Activated naive CD4-positive, alpha-beta T cell treated with anti-CD3 and anti-CD28 coated beads, Interleukin-2, amount 50 U/mL, for 24 hours (primary cell): ENCODE measurements at regions not wholly inside any gene's neighbourhood (a gene's known extent, or its start where the extent isn't known, plus 50 kb on each side); places are given as distances from the start of the nearest gene placed in this dataset.
"Not testable (repeated sequence)": the region's sequence is repeated elsewhere in the genome, so short reads cannot be mapped to it uniquely, and the experiment has no call there.

Source experiments
- H3K27ac Mint-ChIP-seq: one replicate; pipeline ENCODE4 v1.8.0; 2021; ENCODE audit warnings: mild to moderate bottlenecking, mixed read lengths
- H3K27me3 Mint-ChIP-seq: one replicate; pipeline ENCODE4 v1.8.0; 2021; ENCODE audit warnings: mixed read lengths
- H3K36me3 Mint-ChIP-seq: one replicate; pipeline ENCODE4 v1.8.0; 2021; ENCODE audit warnings: mixed read lengths
- H3K4me1 Mint-ChIP-seq: one replicate; pipeline ENCODE4 v1.8.0; 2021; ENCODE audit warnings: mixed read lengths
- H3K4me3 Mint-ChIP-seq: one replicate; pipeline ENCODE4 v1.8.0; 2021; ENCODE audit warnings: mild to moderate bottlenecking, mixed read lengths
- H3K9me3 Mint-ChIP-seq: one replicate; pipeline ENCODE4 v1.8.0; 2021; ENCODE audit warnings: mixed read lengths

GRCh38 chr10:60532696-60533468, 143.2 kb upstream of the ANK3 start:
- peaks cover 27% of the 10 kb centered on the region for H3K4me1 Mint-ChIP-seq
- peaks cover 2% of the 10 kb centered on the region for H3K36me3 Mint-ChIP-seq
- no peaks in the 10 kb centered on the region for H3K9me3 Mint-ChIP-seq
- no peaks in the 10 kb centered on the region for H3K27me3 Mint-ChIP-seq
- no peak overlapping the region for H3K4me3 Mint-ChIP-seq
- H3K27ac Mint-ChIP-seq, result peak overlapping the region; percentile 19

DNA sequence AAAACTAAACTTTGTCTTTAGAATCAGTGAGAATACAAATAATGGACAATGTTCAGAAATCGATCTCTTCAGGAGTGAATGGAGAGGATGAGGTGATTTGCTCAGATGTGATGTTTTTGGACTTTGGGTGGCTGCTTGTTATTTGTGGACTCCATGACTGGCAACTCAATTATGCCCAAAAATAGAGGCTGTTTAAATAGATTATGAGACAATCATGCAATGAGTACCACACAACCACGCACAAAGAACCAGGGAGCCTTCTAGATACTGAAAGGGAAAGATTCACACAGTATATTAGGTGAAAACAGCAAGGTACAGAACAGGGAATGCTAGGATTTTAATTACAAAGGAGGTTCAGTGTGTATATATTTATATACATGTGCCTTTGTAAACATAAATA, 141.3 kb upstream of the ANK3 start:
- Mint-ChIP-seq H3K4me3 (no peak overlapping the region), H3K27me3 (no peaks in the 10 kb centered on the region), H3K36me3 (no peaks in the 10 kb centered on the region), H3K27ac (no peak overlapping the region), H3K4me1 (peaks cover 8% of the 10 kb centered on the region), H3K9me3 (no peaks in the 10 kb centered on the region)

- Mint-ChIP-seq H3K36me3 (peaks cover 7% of the 10 kb centered on the region), H3K4me1 (peaks cover 5% of the 10 kb centered on the region), H3K27me3 (no peaks in the 10 kb centered on the region), H3K4me3 (no peak overlapping the region), H3K27ac (no peak overlapping the region), H3K9me3 (no peaks in the 10 kb centered on the region)
Measured at GRCh38 chr10:60527676-60528075, 138.0 kb upstream of the ANK3 start.

DNA sequence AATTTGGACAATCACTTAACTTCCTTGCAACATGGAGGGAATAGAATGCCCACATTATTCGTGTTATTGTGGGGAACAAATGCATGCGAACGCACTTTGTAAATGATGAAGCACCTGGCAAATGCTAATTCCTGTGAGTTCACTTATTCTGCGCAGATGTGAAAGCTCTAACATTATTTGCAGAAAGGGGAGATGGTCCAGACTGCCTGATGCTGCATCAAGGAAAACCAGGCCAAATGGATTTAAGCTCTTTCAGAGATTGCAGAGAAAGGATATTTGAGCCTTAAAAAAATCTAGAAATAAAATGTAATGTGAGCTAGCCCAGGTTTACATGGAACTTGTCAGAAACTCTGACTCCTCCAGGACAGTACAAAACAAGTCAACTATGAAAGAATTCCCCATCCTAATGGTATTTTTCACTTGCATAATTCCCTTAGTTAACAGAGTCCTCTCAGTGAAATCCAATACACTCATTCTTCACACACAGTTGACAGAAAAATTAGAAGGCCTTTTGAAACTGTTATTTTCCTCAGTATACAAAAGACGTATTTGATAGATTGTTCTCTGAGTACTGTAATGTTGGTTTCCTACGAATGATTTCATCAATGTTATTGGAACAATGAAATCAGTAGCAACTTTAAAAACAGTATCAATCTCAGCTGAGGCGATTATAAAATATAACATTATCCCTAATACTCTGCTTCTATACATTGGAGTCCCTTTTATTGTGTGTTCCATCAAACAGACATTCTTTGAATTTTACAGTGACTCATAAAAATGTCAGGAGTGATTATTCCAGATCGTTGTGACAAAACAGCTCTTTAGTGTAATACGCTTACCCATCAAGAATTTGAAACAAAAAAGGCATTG, 136.3 kb upstream of the ANK3 start:
- Mint-ChIP-seq H3K4me3 (no peak overlapping the region), H3K9me3 (no peaks in the 10 kb centered on the region), H3K27me3 (no peaks in the 10 kb centered on the region), H3K4me1 (peaks cover 18% of the 10 kb centered on the region), H3K36me3 (peaks cover 7% of the 10 kb centered on the region), H3K27ac (no peak overlapping the region)

- H3K27ac Mint-ChIP-seq, result no peak overlapping the region
- no peak overlapping the region for H3K4me3 Mint-ChIP-seq
- peaks cover 7% of the 10 kb centered on the region for H3K36me3 Mint-ChIP-seq
- H3K9me3 Mint-ChIP-seq, result no peaks in the 10 kb centered on the region
- H3K27me3 Mint-ChIP-seq, result no peaks in the 10 kb centered on the region
- H3K4me1 Mint-ChIP-seq, result peaks cover 18% of the 10 kb centered on the region
Measured at GRCh38 chr10:60524541-60524940, 134.9 kb upstream of the ANK3 start.

DNA sequence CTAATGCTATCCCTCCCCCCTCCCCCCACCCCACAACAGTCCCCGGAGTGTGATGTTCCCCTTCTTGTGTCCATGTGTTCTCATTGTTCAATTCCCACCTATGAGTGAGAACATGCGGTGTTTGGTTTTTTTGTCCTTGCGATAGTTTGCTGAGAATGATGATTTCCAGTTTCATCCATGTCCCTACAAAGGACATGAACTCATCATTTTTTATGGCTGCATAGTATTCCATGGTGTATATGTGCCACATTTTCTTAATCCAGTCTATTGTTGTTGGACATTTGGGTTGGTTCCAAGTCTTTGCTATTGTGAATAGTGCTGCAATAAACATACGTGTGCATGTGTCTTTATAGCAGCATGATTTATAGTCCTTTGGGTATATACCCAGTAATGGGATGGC, 133.7 kb upstream of the ANK3 start:
- not testable (repeated sequence) for H3K36me3 Mint-ChIP-seq, H3K4me3 Mint-ChIP-seq, H3K9me3 Mint-ChIP-seq, H3K27me3 Mint-ChIP-seq, H3K27ac Mint-ChIP-seq
- H3K4me1 Mint-ChIP-seq, result peaks cover 18% of the 10 kb centered on the region

DNA sequence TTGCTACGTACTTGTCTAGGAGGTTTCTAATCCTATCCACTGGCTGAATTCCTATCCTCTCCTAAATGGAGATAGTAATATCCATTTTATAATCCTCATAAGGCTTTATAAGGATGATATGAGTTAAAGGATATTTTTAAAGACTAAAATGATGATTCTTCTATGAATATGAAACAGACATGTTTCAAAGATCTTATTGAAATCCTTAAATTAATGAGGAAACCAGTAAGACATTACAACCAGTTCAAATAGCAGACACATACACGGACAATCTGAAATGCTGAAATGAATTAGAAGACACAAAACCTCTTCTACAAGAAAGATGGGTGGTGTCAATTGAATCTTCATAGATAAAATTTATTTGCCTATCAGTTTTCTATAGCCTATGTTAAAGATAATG, 132.9 kb upstream of the ANK3 start:
- no peaks in the 10 kb centered on the region for H3K9me3 Mint-ChIP-seq
- H3K27ac Mint-ChIP-seq, result no peak overlapping the region
- H3K27me3 Mint-ChIP-seq, result no peaks in the 10 kb centered on the region
- peaks cover 18% of the 10 kb centered on the region for H3K4me1 Mint-ChIP-seq
- no peak overlapping the region for H3K4me3 Mint-ChIP-seq
- peaks cover 7% of the 10 kb centered on the region for H3K36me3 Mint-ChIP-seq

DNA sequence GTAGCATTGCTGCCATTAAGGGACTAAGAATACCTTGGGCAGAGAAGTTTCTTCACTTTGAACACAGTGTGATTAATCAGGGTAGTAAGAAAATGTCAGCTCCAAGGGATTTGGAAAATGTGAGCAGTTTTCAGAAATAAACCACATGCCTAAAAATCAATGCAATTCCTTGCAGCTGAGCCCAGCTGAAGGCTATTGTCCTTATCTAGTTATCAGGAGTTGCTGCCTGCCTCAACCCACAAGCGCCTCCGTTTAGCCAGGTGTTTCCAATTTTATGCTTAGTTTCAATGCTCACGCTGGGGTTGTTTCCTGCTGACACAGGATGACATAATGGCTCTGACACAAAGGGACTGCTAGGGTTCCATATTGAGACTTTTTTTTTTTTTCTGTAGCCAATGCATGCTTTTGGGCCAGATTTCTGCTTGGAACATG, 132.3 kb upstream of the ANK3 start:
- H3K27ac Mint-ChIP-seq, result no peak overlapping the region

GRCh38 chr10:60518745-60519144, 129.1 kb upstream of the ANK3 start:
- Mint-ChIP-seq H3K27ac (no peak overlapping the region), H3K27me3 (no peaks in the 10 kb centered on the region), H3K4me3 (no peak overlapping the region), H3K9me3 (no peaks in the 10 kb centered on the region), H3K4me1 (peaks cover 14% of the 10 kb centered on the region), H3K36me3 (no peaks in the 10 kb centered on the region)

More for the DNA sequence above, 132.3 kb upstream of the ANK3 start:
- Mint-ChIP-seq H3K36me3 (peaks cover 7% of the 10 kb centered on the region), H3K4me3 (no peak overlapping the region), H3K4me1 (peaks cover 18% of the 10 kb centered on the region), H3K9me3 (no peaks in the 10 kb centered on the region), H3K27me3 (no peaks in the 10 kb centered on the region)

- H3K36me3 Mint-ChIP-seq, result no peaks in the 10 kb centered on the region
- no peaks in the 10 kb centered on the region for H3K9me3 Mint-ChIP-seq
- no peak overlapping the region for H3K4me3 Mint-ChIP-seq
- peaks cover 14% of the 10 kb centered on the region for H3K4me1 Mint-ChIP-seq
- H3K27me3 Mint-ChIP-seq, result no peaks in the 10 kb centered on the region
- H3K27ac Mint-ChIP-seq, result no peak overlapping the region
Measured at GRCh38 chr10:60517805-60518204, 128.1 kb upstream of the ANK3 start.

- Mint-ChIP-seq H3K27ac (no peak overlapping the region), H3K4me1 (no peaks in the 10 kb centered on the region), H3K27me3 (no peaks in the 10 kb centered on the region), H3K9me3 (no peaks in the 10 kb centered on the region), H3K4me3 (no peak overlapping the region), H3K36me3 (peaks cover 5% of the 10 kb centered on the region)
Measured at GRCh38 chr10:60513281-60513680, 123.6 kb upstream of the ANK3 start.

DNA sequence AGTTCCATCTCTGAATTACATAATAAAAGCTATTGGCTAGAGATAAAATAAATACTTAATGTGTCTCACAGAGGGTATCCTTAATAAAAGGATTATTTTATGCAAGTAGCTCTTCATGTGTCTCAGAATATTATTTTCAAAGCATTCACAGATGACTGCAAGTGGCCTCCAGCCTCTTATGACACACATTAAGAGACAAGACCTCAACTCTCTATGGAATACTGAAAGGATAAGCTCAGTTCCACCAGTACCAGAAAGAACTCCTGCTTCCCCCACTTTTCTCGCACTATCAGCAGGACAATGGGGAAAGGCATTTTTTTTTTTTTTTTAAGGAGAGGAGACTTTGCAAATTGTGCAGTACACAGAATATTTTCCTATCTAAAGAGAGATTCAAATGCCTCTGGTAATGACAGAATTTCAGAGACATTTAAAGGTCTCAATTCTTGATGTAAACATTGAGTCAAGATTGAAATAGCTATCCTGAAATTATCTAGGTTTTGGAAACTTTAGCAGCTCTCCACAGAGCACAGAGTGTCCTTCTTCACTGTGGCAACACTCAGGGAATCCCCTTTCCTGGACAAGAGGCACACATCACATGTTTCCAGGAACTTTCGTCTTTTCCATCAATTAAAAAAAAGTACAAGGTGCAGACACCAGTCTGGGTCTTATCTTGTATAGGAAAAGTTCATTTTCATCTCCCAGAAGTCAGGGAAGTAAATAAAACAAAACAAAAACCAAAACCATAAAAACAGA, 122.0 kb upstream of the ANK3 start:
- H3K36me3 Mint-ChIP-seq, result peaks cover 5% of the 10 kb centered on the region
- H3K9me3 Mint-ChIP-seq, result no peaks in the 10 kb centered on the region
- H3K4me1 Mint-ChIP-seq, result no peaks in the 10 kb centered on the region
- no peak overlapping the region for H3K4me3 Mint-ChIP-seq
- no peaks in the 10 kb centered on the region for H3K27me3 Mint-ChIP-seq
- H3K27ac Mint-ChIP-seq, result no peak overlapping the region

- H3K4me1 Mint-ChIP-seq, result peaks cover 4% of the 10 kb centered on the region
- no peak overlapping the region for H3K27ac Mint-ChIP-seq
- H3K4me3 Mint-ChIP-seq, result no peak overlapping the region
- H3K36me3 Mint-ChIP-seq, result peaks cover 7% of the 10 kb centered on the region
- no peaks in the 10 kb centered on the region for H3K27me3 Mint-ChIP-seq
- no peaks in the 10 kb centered on the region for H3K9me3 Mint-ChIP-seq
Measured at GRCh38 chr10:60508831-60509230, 119.2 kb upstream of the ANK3 start.

DNA sequence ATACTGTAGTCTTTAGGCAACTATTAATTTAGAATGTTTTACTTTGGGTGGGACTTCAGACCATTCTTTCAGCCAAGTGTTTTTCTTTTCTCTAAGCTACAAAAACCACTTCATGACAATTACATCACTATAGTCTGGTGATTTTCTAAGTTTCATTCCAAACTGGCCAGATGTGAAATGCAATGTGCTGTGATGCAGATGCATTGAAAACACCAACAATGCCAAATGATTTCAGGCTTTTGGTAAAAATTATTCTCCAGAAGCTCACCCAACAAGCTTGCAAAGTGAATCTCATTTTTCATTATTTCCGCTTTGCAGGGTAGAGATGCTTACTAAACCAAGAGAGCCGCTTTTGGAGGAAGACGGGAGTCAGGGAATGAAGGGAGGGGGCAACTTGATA, 118.4 kb upstream of the ANK3 start:
- H3K4me1 Mint-ChIP-seq, result peaks cover 4% of the 10 kb centered on the region
- no peaks in the 10 kb centered on the region for H3K27me3 Mint-ChIP-seq
- H3K9me3 Mint-ChIP-seq, result no peaks in the 10 kb centered on the region
- no peak overlapping the region for H3K27ac Mint-ChIP-seq
- H3K4me3 Mint-ChIP-seq, result no peak overlapping the region
- peaks cover 7% of the 10 kb centered on the region for H3K36me3 Mint-ChIP-seq

GRCh38 chr10:60502621-60503020, 112.9 kb upstream of the ANK3 start:
- Mint-ChIP-seq H3K27ac (no peak overlapping the region), H3K4me1 (peaks cover 22% of the 10 kb centered on the region), H3K9me3 (no peaks in the 10 kb centered on the region), H3K4me3 (no peak overlapping the region), H3K27me3 (no peaks in the 10 kb centered on the region), H3K36me3 (peaks cover 9% of the 10 kb centered on the region)

- H3K4me3 Mint-ChIP-seq, result no peak overlapping the region
- peaks cover 26% of the 10 kb centered on the region for H3K4me1 Mint-ChIP-seq
- H3K27me3 Mint-ChIP-seq, result no peaks in the 10 kb centered on the region
Measured at GRCh38 chr10:60498985-60499384, 109.3 kb upstream of the ANK3 start.

More at GRCh38 chr10:60498985-60499384, 109.3 kb upstream of the ANK3 start:
- peaks cover 10% of the 10 kb centered on the region for H3K36me3 Mint-ChIP-seq
- H3K27ac Mint-ChIP-seq, result no peak overlapping the region
- no peaks in the 10 kb centered on the region for H3K9me3 Mint-ChIP-seq
